ENCODE measurements at regions not wholly inside any gene's neighbourhood (a gene's known extent, or its start where the extent isn't known, plus 50 kb on each side); places are given as distances from the start of the nearest gene placed in this dataset.
A peak's percentile ranks its signal among the peaks of the same experiment; 100 is the strongest.

- H3K4me1 Mint-ChIP-seq, result no peaks in the 10 kb centered on the region
- no peak for ATAC-seq
These were observed 255.9 kb downstream of the DNAJB9 start for GRCh38 chr7:108825581-108825909.

GRCh38 chr7:108836256-108836655, 266.6 kb downstream of the DNAJB9 start:
- DNase-seq (no peak), ATAC-seq (no peak)
- no peaks in the 10 kb centered on the region for H3K4me1 Mint-ChIP-seq
- intact Hi-C loops (cut with DNase I, micrococcal nuclease), result no loop called here
- no peaks in the 10 kb centered on the region for H3K36me3 Mint-ChIP-seq (ENCODE audit: low read depth)
- peaks cover 4% of the 10 kb centered on the region for H3K9me3 Mint-ChIP-seq (ENCODE audit: low read depth)
- ChIA-PET CTCF (no interaction called here), POLR2A (no interaction called here)
- no peak overlapping the region for H3K27ac Mint-ChIP-seq
- H3K4me3 Mint-ChIP-seq, result no peak overlapping the region
- no peaks in the 10 kb centered on the region for H3K27me3 Mint-ChIP-seq

More at GRCh38 chr7:108825581-108825909, 255.9 kb downstream of the DNAJB9 start:
- Mint-ChIP-seq H3K36me3 (ENCODE audit: low read depth) (no peaks in the 10 kb centered on the region), H3K27me3 (peaks cover 2% of the 10 kb centered on the region), H3K27ac (no peak overlapping the region), H3K4me3 (no peak overlapping the region), H3K9me3 (ENCODE audit: low read depth) (no peaks in the 10 kb centered on the region)
- CTCF ChIA-PET, result no interaction called here
- POLR2A ChIA-PET, result no interaction called here
- intact Hi-C loops (cut with DNase I, micrococcal nuclease), result no loop called here
- no peak for DNase-seq

- DNase-seq (no peak), ATAC-seq (no peak)
- intact Hi-C loops (cut with DNase I, micrococcal nuclease), result no loop called here
- peaks cover 4% of the 10 kb centered on the region for H3K9me3 Mint-ChIP-seq (ENCODE audit: low read depth)
- H3K36me3 Mint-ChIP-seq (ENCODE audit: low read depth), result no peaks in the 10 kb centered on the region
- no peaks in the 10 kb centered on the region for H3K27me3 Mint-ChIP-seq
- CTCF ChIA-PET, result no interaction called here
- H3K4me1 Mint-ChIP-seq, result no peaks in the 10 kb centered on the region
- H3K4me3 Mint-ChIP-seq, result no peak overlapping the region
- no peak overlapping the region for H3K27ac Mint-ChIP-seq
- POLR2A ChIA-PET, result no interaction called here
These were observed 268.5 kb downstream of the DNAJB9 start for GRCh38 chr7:108838198-108838597.

- DNase-seq (no peak), ATAC-seq (no peak)
- Mint-ChIP-seq H3K4me1 (no peaks in the 10 kb centered on the region), H3K27me3 (no peaks in the 10 kb centered on the region), H3K9me3 (ENCODE audit: low read depth) (peaks cover 1% of the 10 kb centered on the region), H3K36me3 (ENCODE audit: low read depth) (no peaks in the 10 kb centered on the region), H3K27ac (no peak overlapping the region), H3K4me3 (no peak overlapping the region)
- intact Hi-C loops (cut with DNase I, micrococcal nuclease), result no loop called here
- ChIA-PET POLR2A (no interaction called here), CTCF (no interaction called here)
These were observed 269.4 kb downstream of the DNAJB9 start for GRCh38 chr7:108839076-108839475.

- Mint-ChIP-seq H3K36me3 (ENCODE audit: low read depth) (no peaks in the 10 kb centered on the region), H3K4me3 (no peak overlapping the region), H3K9me3 (ENCODE audit: low read depth) (no peaks in the 10 kb centered on the region), H3K4me1 (no peaks in the 10 kb centered on the region), H3K27ac (no peak overlapping the region), H3K27me3 (no peaks in the 10 kb centered on the region)
- POLR2A ChIA-PET, result no interaction called here
- DNase-seq (no peak), ATAC-seq (no peak)
- CTCF ChIA-PET, result no interaction called here
- intact Hi-C loops (cut with DNase I, micrococcal nuclease), result no loop called here
These were observed 276.3 kb downstream of the DNAJB9 start for GRCh38 chr7:108845951-108846350.

GRCh38 chr7:108846471-108846870, 276.8 kb downstream of the DNAJB9 start:
- Mint-ChIP-seq H3K27ac (no peak overlapping the region), H3K4me3 (no peak overlapping the region), H3K27me3 (no peaks in the 10 kb centered on the region), H3K9me3 (ENCODE audit: low read depth) (no peaks in the 10 kb centered on the region), H3K4me1 (no peaks in the 10 kb centered on the region), H3K36me3 (ENCODE audit: low read depth) (no peaks in the 10 kb centered on the region)
- ChIA-PET CTCF (no interaction called here), POLR2A (no interaction called here)
- no peak for DNase-seq
- ATAC-seq, result no peak
- intact Hi-C loops (cut with DNase I, micrococcal nuclease), result no loop called here

- Mint-ChIP-seq H3K4me1 (no peaks in the 10 kb centered on the region), H3K36me3 (ENCODE audit: low read depth) (no peaks in the 10 kb centered on the region), H3K27me3 (no peaks in the 10 kb centered on the region), H3K27ac (no peak overlapping the region), H3K4me3 (no peak overlapping the region), H3K9me3 (ENCODE audit: low read depth) (no peaks in the 10 kb centered on the region)
- DNase-seq, result no peak
- ChIA-PET CTCF (no interaction called here), POLR2A (no interaction called here)
- intact Hi-C loops (cut with DNase I, micrococcal nuclease), result no loop called here
- no peak for ATAC-seq
These were observed 278.8 kb downstream of the DNAJB9 start for GRCh38 chr7:108848486-108848885.

- Mint-ChIP-seq H3K27me3 (no peaks in the 10 kb centered on the region), H3K4me1 (no peaks in the 10 kb centered on the region), H3K36me3 (ENCODE audit: low read depth) (no peaks in the 10 kb centered on the region), H3K27ac (no peak overlapping the region), H3K4me3 (no peak overlapping the region), H3K9me3 (ENCODE audit: low read depth) (peaks cover 10% of the 10 kb centered on the region)
- DNase-seq, result no peak
- no peak for ATAC-seq
- POLR2A ChIA-PET, result no interaction called here
- CTCF ChIA-PET, result no interaction called here
- intact Hi-C loops (cut with DNase I, micrococcal nuclease), result no loop called here
These were observed 290.9 kb downstream of the DNAJB9 start for GRCh38 chr7:108860615-108861014.

GRCh38 chr7:108861071-108861470, 291.4 kb downstream of the DNAJB9 start:
- H3K4me1 Mint-ChIP-seq, result no peaks in the 10 kb centered on the region
- POLR2A ChIA-PET, result no interaction called here
- CTCF ChIA-PET, result no interaction called here

GRCh38 chr7:108863227-108863848, 293.7 kb downstream of the DNAJB9 start:
- DNase-seq (no peak), ATAC-seq (no peak)
- no peak overlapping the region for H3K27ac Mint-ChIP-seq
- no peaks in the 10 kb centered on the region for H3K27me3 Mint-ChIP-seq
- no peak overlapping the region for H3K4me3 Mint-ChIP-seq
- intact Hi-C loops (cut with DNase I, micrococcal nuclease), result no loop called here
- H3K9me3 Mint-ChIP-seq (ENCODE audit: low read depth), result peaks cover 11% of the 10 kb centered on the region
- no peaks in the 10 kb centered on the region for H3K36me3 Mint-ChIP-seq (ENCODE audit: low read depth)
- ChIA-PET CTCF (no interaction called here), POLR2A (no interaction called here)
- no peaks in the 10 kb centered on the region for H3K4me1 Mint-ChIP-seq

More at GRCh38 chr7:108861071-108861470, 291.4 kb downstream of the DNAJB9 start:
- Mint-ChIP-seq H3K4me3 (no peak overlapping the region), H3K27ac (no peak overlapping the region), H3K27me3 (no peaks in the 10 kb centered on the region), H3K9me3 (ENCODE audit: low read depth) (peaks cover 14% of the 10 kb centered on the region), H3K36me3 (ENCODE audit: low read depth) (no peaks in the 10 kb centered on the region)
- ATAC-seq, result no peak
- no peak for DNase-seq
- intact Hi-C loops (cut with DNase I, micrococcal nuclease), result no loop called here

GRCh38 chr7:108869070-108869469, 299.4 kb downstream of the DNAJB9 start:
- ATAC-seq (no peak), DNase-seq (no peak)
- no peak overlapping the region for H3K4me3 Mint-ChIP-seq
- peaks cover 11% of the 10 kb centered on the region for H3K9me3 Mint-ChIP-seq (ENCODE audit: low read depth)
- no peaks in the 10 kb centered on the region for H3K27me3 Mint-ChIP-seq
- H3K4me1 Mint-ChIP-seq, result no peaks in the 10 kb centered on the region
- intact Hi-C loops (cut with DNase I, micrococcal nuclease), result no loop called here
- H3K36me3 Mint-ChIP-seq (ENCODE audit: low read depth), result no peaks in the 10 kb centered on the region
- no peak overlapping the region for H3K27ac Mint-ChIP-seq
- CTCF ChIA-PET, result interaction anchor here (1.7 kb wide), 1 partner anchor 11 kb away, joined by 5 read pairs; no protein-coding TSS in a partner anchor
- POLR2A ChIA-PET, result no interaction called here

- intact Hi-C loops (cut with DNase I, micrococcal nuclease), result loop anchor here in 1 of 2 experiments (2.0 kb wide), 1 partner anchor 262 kb away; no protein-coding TSS in a partner anchor
- Mint-ChIP-seq H3K27ac (no peak overlapping the region), H3K4me1 (no peaks in the 10 kb centered on the region), H3K4me3 (no peak overlapping the region), H3K36me3 (ENCODE audit: low read depth) (no peaks in the 10 kb centered on the region), H3K9me3 (ENCODE audit: low read depth) (peaks cover 1% of the 10 kb centered on the region), H3K27me3 (no peaks in the 10 kb centered on the region)
- POLR2A ChIA-PET, result no interaction called here
- ATAC-seq (no peak), DNase-seq (peak; percentile 46)
- CTCF ChIA-PET, result no interaction called here
These were observed 305.5 kb downstream of the DNAJB9 start for GRCh38 chr7:108875139-108875538.

- no peak overlapping the region for H3K27ac Mint-ChIP-seq
- ATAC-seq (no peak), DNase-seq (no peak)
- no peaks in the 10 kb centered on the region for H3K4me1 Mint-ChIP-seq
- no peak overlapping the region for H3K4me3 Mint-ChIP-seq
- ChIA-PET POLR2A (no interaction called here), CTCF (interaction anchor here (0.8 kb wide), 1 partner anchor 21 kb away, joined by 3 read pairs; no protein-coding TSS in a partner anchor)
- peaks cover 2% of the 10 kb centered on the region for H3K9me3 Mint-ChIP-seq (ENCODE audit: low read depth)
- H3K36me3 Mint-ChIP-seq (ENCODE audit: low read depth), result no peaks in the 10 kb centered on the region
- intact Hi-C loops (cut with DNase I, micrococcal nuclease), result no loop called here
- no peaks in the 10 kb centered on the region for H3K27me3 Mint-ChIP-seq
These were observed 321.2 kb downstream of the DNAJB9 start for GRCh38 chr7:108890862-108891261.
